Vagina (tissue), 2 donors: ENCODE measurements at regions not wholly inside any gene's neighbourhood (a gene's known extent, or its start where the extent isn't known, plus 50 kb on each side); places are given as distances from the start of the nearest gene placed in this dataset.
"Not testable (repeated sequence)": the region's sequence is repeated elsewhere in the genome, so short reads cannot be mapped to it uniquely, and the experiment has no call there.

Experiments
- DNase-seq, 2 donors: peaks; one replicate each; pipeline ENCODE4 v3.0.0-alpha.2; 2017; ENCODE audit errors: extremely low spot score in 2 of 2
- H3K27ac ChIP-seq: fragments of 200-600 bp; sonication (generic); one replicate; pipeline ENCODE4 v1.5.1; 2019
- H3K27me3 ChIP-seq: fragments of 200-600 bp; sonication (generic); one replicate; pipeline ENCODE4 v1.5.1; 2019
- H3K36me3 ChIP-seq, 2 donors: fragments of 200-600 bp; sonication (generic); one replicate each; pipeline ENCODE4 v1.5.1; 2017 to 2019
- H3K4me1 ChIP-seq: fragments of 200-600 bp; sonication (generic); one replicate; pipeline ENCODE4 v1.5.1; 2019
- H3K4me3 ChIP-seq, 2 donors: fragments of 200-600 bp; sonication (generic); 1 replicate in 1 of 2; 2 replicates in 1 of 2; pipeline ENCODE4 v1.5.1; 2016 to 2019
- H3K9me3 ChIP-seq: fragments of 200-600 bp; sonication (generic); one replicate; pipeline ENCODE4 v1.5.1; 2019
- POLR2A ChIP-seq, 2 donors: fragments of 450-650 bp; IDR thresholded peaks; one replicate each; pipeline ENCODE4 v1.6.1; 2017; ENCODE audit warnings: antibody characterized with exemption in 2 of 2, mild to moderate bottlenecking in 2 of 2, moderate library complexity in 2 of 2
- POLR2AphosphoS5 ChIP-seq, 2 donors: sonication (generic); formaldehyde crosslinking; IDR thresholded peaks; one replicate each; pipeline ENCODE4 v1.9.0; 2017; ENCODE audit warnings: antibody characterized with exemption in 2 of 2, mild to moderate bottlenecking in 2 of 2, low read depth in 1 of 2; ENCODE audit not compliant: insufficient read depth in 1 of 2
- intact Hi-C: fragments of 100-400 bp; cut with DNase I; formaldehyde crosslinking; loops from one replicate; pipeline ENCODE4 v1.15.1; 2023
- TF ChIP-seq, protein P1 (sequence below), 3 experiments: fragments of 450-650 bp in 2 of 3; fragments of 200-600 bp in 1 of 3; sonication (generic) in 1 of 3; IDR thresholded peaks; one replicate each; pipeline ENCODE4 v1.5.1; 2017 to 2019; ENCODE audit warnings: antibody characterized with exemption in 3 of 3, mild to moderate bottlenecking in 2 of 3, moderate library complexity in 2 of 3

DNA sequence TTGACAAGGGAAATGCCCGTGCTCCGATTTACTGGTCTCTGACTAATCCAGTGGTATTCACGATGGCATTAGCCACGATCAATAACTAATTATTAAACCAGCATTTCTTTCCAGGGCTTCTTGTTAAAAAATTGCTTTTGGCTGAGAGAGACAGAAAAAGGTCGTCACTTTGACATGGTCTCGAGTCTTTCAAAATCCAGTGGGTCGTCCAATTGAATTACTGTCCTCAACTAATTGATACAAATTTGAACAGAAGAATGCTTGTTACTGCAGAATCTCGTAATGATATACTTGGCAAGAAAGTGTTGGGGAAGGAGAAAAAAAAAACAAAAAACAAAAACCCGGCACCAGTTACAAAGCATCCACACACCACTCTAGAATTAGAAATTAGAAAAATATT lies 318.4 kb downstream of the NR2F2 start:
- intact Hi-C loops = no loop called here
- no peak overlapping the region for H3K4me3 ChIP-seq
- H3K27me3 ChIP-seq = no peaks in the 10 kb centered on the region
- no peak for DNase-seq
- no peak overlapping the region for H3K27ac ChIP-seq
- TF ChIP-seq, protein P1, sequence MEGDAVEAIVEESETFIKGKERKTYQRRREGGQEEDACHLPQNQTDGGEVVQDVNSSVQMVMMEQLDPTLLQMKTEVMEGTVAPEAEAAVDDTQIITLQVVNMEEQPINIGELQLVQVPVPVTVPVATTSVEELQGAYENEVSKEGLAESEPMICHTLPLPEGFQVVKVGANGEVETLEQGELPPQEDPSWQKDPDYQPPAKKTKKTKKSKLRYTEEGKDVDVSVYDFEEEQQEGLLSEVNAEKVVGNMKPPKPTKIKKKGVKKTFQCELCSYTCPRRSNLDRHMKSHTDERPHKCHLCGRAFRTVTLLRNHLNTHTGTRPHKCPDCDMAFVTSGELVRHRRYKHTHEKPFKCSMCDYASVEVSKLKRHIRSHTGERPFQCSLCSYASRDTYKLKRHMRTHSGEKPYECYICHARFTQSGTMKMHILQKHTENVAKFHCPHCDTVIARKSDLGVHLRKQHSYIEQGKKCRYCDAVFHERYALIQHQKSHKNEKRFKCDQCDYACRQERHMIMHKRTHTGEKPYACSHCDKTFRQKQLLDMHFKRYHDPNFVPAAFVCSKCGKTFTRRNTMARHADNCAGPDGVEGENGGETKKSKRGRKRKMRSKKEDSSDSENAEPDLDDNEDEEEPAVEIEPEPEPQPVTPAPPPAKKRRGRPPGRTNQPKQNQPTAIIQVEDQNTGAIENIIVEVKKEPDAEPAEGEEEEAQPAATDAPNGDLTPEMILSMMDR (IDR thresholded peaks at IDR 0.05) = no peak
- no peak for TF ChIP-seq POLR2A (IDR thresholded peaks at IDR 0.05)
- no peak for TF ChIP-seq POLR2AphosphoS5 (IDR thresholded peaks at IDR 0.05; ENCODE audit: insufficient read depth in 1 of 2, low read depth in 1 of 2)
- no peaks in the 10 kb centered on the region for H3K4me1 ChIP-seq
- H3K9me3 ChIP-seq = no peaks in the 10 kb centered on the region
- no peaks in the 10 kb centered on the region for H3K36me3 ChIP-seq

DNA sequence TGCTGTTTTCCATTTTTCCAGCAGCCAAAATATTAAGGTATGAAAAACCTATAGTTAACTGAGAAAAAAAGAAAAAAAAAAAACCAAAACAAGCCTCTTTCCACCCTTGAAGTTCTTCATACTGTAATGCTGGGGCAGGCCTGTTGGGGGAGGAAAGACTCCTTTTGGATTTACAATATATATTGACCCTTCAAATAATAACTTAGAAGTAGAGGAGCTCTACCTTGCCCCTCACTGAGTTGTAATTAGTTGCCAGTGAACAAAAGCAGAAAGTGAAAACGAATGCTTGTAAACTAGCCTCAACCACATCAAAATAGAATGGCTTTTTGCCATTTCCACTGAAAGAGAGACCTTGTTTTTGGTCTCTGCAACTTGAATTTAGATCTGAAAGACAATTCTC lies 326.6 kb downstream of the NR2F2 start:
- H3K27me3 ChIP-seq = no peaks in the 10 kb centered on the region
- no peak overlapping the region for H3K4me3 ChIP-seq
- H3K36me3 ChIP-seq = no peaks in the 10 kb centered on the region
- intact Hi-C loops = no loop called here
- H3K9me3 ChIP-seq = no peaks in the 10 kb centered on the region
- TF ChIP-seq POLR2AphosphoS5 (IDR thresholded peaks at IDR 0.05; ENCODE audit: insufficient read depth in 1 of 2, low read depth in 1 of 2) = no peak
- TF ChIP-seq, protein P1 (IDR thresholded peaks at IDR 0.05) = no peak
- TF ChIP-seq POLR2A (IDR thresholded peaks at IDR 0.05) = no peak
- no peak overlapping the region for H3K27ac ChIP-seq
- DNase-seq = no peak
- no peaks in the 10 kb centered on the region for H3K4me1 ChIP-seq

DNA sequence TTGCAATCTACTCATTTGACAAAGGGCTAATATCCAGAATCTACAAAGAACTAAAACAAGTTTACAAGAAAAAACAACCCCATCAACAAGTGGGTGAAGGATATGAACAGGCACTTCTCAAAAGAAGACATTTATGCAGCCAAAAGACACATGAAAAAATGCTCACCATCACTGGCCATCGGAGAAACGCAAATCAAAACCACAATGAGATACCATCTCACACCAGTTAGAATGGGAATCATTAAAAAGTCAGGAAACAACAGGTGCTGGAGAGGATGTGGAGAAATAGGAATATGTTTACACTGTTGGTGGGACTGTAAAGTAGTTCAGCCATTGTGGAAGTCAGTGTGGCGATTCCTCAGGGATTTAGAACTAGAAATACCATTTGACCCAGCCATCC lies 336.5 kb downstream of the NR2F2 start:
- H3K27ac ChIP-seq, intact Hi-C loops, DNase-seq, H3K27me3 ChIP-seq, H3K9me3 ChIP-seq, H3K4me1 ChIP-seq, H3K4me3 ChIP-seq, H3K36me3 ChIP-seq: not testable (repeated sequence)

DNA sequence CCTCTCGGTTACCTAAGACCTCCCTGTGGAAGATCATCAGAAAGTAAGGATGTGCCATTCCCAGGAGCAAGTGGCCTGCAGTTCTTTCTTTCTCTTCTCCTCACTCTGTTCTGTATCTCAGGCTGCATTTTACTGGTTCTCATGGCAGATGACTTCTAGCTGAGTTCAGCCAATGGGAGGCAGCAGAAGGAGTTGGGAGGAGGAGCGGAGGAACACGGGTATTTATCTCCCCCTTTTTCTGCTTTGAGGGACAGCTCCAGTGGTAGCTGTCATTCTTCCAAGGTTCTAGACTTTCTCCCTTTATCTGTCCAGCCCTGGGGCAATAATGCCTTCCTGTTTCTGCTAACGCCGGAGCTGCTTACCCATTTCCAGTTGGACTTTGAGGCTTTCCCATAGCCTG lies 339.9 kb downstream of the NR2F2 start:
- Histone ChIP-seq H3K27ac (no peak overlapping the region), H3K4me3 (no peak overlapping the region), H3K9me3 (no peaks in the 10 kb centered on the region), H3K4me1 (no peaks in the 10 kb centered on the region), H3K36me3 (no peaks in the 10 kb centered on the region), H3K27me3 (no peaks in the 10 kb centered on the region)
- TF ChIP-seq, protein P1 (IDR thresholded peaks at IDR 0.05) = no peak
- TF ChIP-seq POLR2AphosphoS5 (IDR thresholded peaks at IDR 0.05; ENCODE audit: insufficient read depth in 1 of 2, low read depth in 1 of 2) = no peak
- no peak for DNase-seq
- intact Hi-C loops = no loop called here

DNA sequence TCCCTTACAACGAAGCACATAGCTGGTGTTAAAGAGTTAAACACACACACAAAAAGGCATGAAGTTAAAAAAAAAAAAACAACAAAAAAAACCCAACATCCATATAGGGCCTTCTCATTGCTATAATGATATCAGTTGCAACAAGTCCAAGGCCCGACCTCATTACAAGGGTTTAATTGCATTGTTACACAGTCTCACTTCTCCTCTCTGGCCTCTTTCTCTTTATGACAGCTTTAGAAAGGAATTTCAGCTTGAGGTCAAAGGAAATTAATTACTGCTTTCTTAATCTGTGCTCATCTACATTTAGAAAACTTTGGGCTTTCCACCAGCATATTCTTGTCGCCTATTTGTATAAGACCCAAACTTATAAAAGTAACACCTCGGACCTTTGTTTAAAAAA lies 342.1 kb downstream of the NR2F2 start:
- no peak overlapping the region for H3K27ac ChIP-seq
- no peaks in the 10 kb centered on the region for H3K4me1 ChIP-seq
- no peak overlapping the region for H3K4me3 ChIP-seq
- no peak for DNase-seq
- intact Hi-C loops = no loop called here
- H3K27me3 ChIP-seq = no peaks in the 10 kb centered on the region
- no peaks in the 10 kb centered on the region for H3K9me3 ChIP-seq
- H3K36me3 ChIP-seq = no peaks in the 10 kb centered on the region
- TF ChIP-seq, protein P1 (IDR thresholded peaks at IDR 0.05) = no peak
- TF ChIP-seq POLR2AphosphoS5 (IDR thresholded peaks at IDR 0.05; ENCODE audit: insufficient read depth in 1 of 2, low read depth in 1 of 2) (no peak), POLR2A (IDR thresholded peaks at IDR 0.05) (no peak)

DNA sequence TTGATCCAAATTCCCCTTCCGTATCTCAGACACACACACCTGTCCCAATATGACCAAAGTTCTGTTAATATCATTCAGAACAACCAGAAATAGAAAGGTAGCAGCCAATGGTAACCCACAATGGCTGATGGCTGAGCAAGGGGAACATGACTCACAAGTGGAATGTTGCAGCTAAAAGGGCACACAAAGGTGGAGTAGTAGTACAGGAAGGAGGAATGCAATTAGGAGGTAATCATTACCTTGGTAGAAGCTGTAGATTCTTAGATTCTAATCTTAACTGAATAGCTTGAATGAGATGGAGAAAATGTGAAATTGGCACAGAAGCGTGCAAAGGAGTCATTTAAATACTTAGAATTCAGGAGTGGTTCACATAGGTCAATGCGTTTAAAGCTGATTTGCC lies 347.9 kb downstream of the NR2F2 start:
- H3K27ac ChIP-seq = no peak overlapping the region
- no peaks in the 10 kb centered on the region for H3K9me3 ChIP-seq
- H3K4me1 ChIP-seq = no peaks in the 10 kb centered on the region
- H3K4me3 ChIP-seq = no peak overlapping the region
- no peaks in the 10 kb centered on the region for H3K36me3 ChIP-seq
- no peak for DNase-seq
- intact Hi-C loops = no loop called here
- TF ChIP-seq, protein P1 (IDR thresholded peaks at IDR 0.05) = no peak
- H3K27me3 ChIP-seq = no peaks in the 10 kb centered on the region
